ENCODE measurements at regions not wholly inside any gene's neighbourhood (a gene's known extent, or its start where the extent isn't known, plus 50 kb on each side); places are given as distances from the start of the nearest gene placed in this dataset.
"Not testable (repeated sequence)": the region's sequence is repeated elsewhere in the genome, so short reads cannot be mapped to it uniquely, and the experiment has no call there.

DNA sequence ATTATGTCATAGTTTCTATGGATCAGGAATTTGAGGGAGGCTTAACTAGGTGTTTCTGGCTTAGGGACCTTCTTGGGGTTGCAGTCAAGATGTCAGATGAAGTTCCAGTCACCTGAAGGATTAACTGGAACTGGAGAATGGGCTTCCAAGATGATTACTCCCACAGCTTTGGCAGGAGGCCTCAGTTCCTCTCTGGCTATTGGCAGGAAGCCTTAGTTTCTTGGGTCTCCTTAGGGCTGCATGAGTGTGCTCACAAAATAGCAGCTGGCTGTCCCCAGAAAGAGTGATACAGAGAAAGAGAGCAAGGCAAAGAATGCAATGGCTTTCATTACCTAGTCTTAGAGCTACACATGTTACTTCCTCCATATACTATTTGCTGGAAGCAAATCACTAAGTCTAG, 138.1 kb upstream of the TLE4 start:
- H3K27ac ChIP-seq = no peak overlapping the region
- no peak overlapping the region for H3K4me3 ChIP-seq
- no peaks in the 10 kb centered on the region for H3K79me2 ChIP-seq (ENCODE audit: insufficient read depth)
- DNase-seq = peak; percentile 13
- in situ Hi-C loops (cut with MboI) = no loop called here
- no peak overlapping the region for H2AFZ ChIP-seq
- H3K9ac ChIP-seq = no peak overlapping the region
- no peaks in the 10 kb centered on the region for H3K36me3 ChIP-seq (ENCODE audit: low read depth)
- TF ChIP-seq EZH2phosphoT487 (IDR thresholded peaks at IDR 0.05; ENCODE audit: insufficient read depth, low read depth) = no peak
- no peak for TF ChIP-seq EZH2 (IDR thresholded peaks at IDR 0.05; ENCODE audit: insufficient read depth, poor library complexity, severe bottlenecking)
- H3K4me2 ChIP-seq (ENCODE audit: unreplicated experiment) = no peak overlapping the region
- no peaks in the 10 kb centered on the region for H3K4me1 ChIP-seq (ENCODE audit: insufficient read depth)
- H3K27me3 ChIP-seq (replicated peaks; ENCODE audit: insufficient read depth) = peaks cover 8% of the 10 kb centered on the region
- no peaks in the 10 kb centered on the region for H4K20me1 ChIP-seq (ENCODE audit: insufficient read depth)
- no peaks in the 10 kb centered on the region for H3F3A ChIP-seq (ENCODE audit: insufficient read depth)
- H3K9me2 ChIP-seq (ENCODE audit: insufficient read depth) = no peaks in the 10 kb centered on the region
- no peaks in the 10 kb centered on the region for H3K9me3 ChIP-seq (ENCODE audit: low read depth)

DNA sequence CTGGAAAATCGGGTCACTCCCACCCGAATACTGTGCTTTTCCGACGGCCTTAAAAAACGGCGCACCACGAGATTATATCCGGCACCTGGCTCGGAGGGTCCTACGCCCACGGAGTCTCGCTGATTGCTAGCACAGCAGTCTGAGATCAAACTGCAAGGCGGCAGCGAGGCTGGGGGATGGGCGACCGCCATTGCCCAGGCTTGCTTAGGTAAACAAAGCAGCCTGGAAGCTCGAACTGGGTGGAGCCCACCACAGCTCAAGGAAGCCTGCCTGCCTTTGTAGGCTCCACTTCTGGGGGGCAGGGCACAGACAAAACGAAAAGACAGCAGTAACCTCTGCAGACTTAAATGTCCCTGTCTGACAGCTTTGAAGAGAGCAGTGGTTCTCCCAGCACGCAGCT, 132.5 kb upstream of the TLE4 start:
- H3F3A ChIP-seq (ENCODE audit: insufficient read depth); H3K27ac ChIP-seq; H3K79me2 ChIP-seq (ENCODE audit: insufficient read depth); H3K4me1 ChIP-seq (ENCODE audit: insufficient read depth); H3K4me3 ChIP-seq; H2AFZ ChIP-seq; H3K9me3 ChIP-seq (ENCODE audit: low read depth); H3K27me3 ChIP-seq (replicated peaks; ENCODE audit: insufficient read depth); in situ Hi-C loops (cut with MboI); H3K9me2 ChIP-seq (ENCODE audit: insufficient read depth); H3K36me3 ChIP-seq (ENCODE audit: low read depth); H3K9ac ChIP-seq; H3K4me2 ChIP-seq (ENCODE audit: unreplicated experiment); DNase-seq; H4K20me1 ChIP-seq (ENCODE audit: insufficient read depth): not testable (repeated sequence)
- WGBS, 2 experiments (ENCODE audit: low coverage in 1 of 2, low lambda C conversion rate in 2 of 2, missing lambda C conversion rate in 2 of 2) = 10 to 26% methylated on average over 13 to 19 of the region's 19 CpGs

DNA sequence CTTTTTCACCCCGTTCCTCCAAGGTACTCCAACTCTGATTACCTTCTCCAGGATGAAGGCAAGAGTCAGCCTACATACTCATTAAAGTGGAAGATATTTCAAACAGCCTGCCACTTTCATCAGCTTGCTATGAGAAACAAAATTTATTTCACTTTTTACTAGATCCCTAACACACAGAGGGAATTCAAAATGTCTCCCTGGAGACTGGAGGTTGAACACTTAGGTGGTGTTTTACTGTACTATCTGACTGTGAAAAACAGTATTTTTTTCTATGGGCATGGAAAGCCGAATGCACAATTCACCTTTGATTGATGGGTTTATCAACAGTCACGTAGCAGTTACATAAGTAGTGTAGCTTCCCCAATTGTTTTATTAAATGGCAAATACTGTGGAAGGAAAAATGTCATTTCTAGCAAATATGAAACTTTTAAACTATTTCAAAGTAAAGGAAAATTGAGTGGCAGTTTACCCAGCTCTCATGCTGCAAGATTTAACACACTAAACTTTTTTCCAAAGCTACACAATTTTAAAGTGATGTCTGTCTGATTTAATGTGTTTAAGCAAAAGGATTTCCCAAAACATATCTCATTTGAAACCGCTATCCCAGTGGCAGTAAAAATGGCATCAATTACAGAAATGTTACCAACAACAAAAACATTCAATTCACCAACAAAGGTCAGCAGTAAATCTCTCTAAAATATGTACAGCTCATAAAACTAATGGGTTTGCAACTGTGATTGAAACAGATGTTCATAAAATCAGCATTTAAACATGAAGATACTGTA, 125.0 kb upstream of the TLE4 start:
- DNase-seq = no peak
- Histone ChIP-seq H4K20me1 (ENCODE audit: insufficient read depth) (no peaks in the 10 kb centered on the region), H3K9me3 (ENCODE audit: low read depth) (no peaks in the 10 kb centered on the region), H3K36me3 (ENCODE audit: low read depth) (no peaks in the 10 kb centered on the region), H3K4me3 (no peak overlapping the region), H3K79me2 (ENCODE audit: insufficient read depth) (no peaks in the 10 kb centered on the region), H3K27ac (no peak overlapping the region), H3K27me3 (replicated peaks; ENCODE audit: insufficient read depth) (0 out of 2 replicates have a peak, but pooled peaks cover 3% of the 10 kb centered on the region), H3K9ac (no peak overlapping the region), H3K4me1 (ENCODE audit: insufficient read depth) (no peaks in the 10 kb centered on the region), H3F3A (ENCODE audit: insufficient read depth) (no peaks in the 10 kb centered on the region), H3K4me2 (ENCODE audit: unreplicated experiment) (no peak overlapping the region), H3K9me2 (ENCODE audit: insufficient read depth) (0 out of 2 replicates have a peak, but pooled peaks cover 3% of the 10 kb centered on the region), H2AFZ (no peak overlapping the region)
- 7% methylated on average over 4 of the region's 4 CpGs for WGBS, 2 experiments (ENCODE audit: low coverage in 1 of 2, low lambda C conversion rate in 2 of 2, missing lambda C conversion rate in 2 of 2)
- in situ Hi-C loops (cut with MboI) = no loop called here
- TF ChIP-seq EZH2phosphoT487 (IDR thresholded peaks at IDR 0.05; ENCODE audit: insufficient read depth, low read depth) (no peak), EZH2 (IDR thresholded peaks at IDR 0.05; ENCODE audit: insufficient read depth, poor library complexity, severe bottlenecking) (no peak)

DNA sequence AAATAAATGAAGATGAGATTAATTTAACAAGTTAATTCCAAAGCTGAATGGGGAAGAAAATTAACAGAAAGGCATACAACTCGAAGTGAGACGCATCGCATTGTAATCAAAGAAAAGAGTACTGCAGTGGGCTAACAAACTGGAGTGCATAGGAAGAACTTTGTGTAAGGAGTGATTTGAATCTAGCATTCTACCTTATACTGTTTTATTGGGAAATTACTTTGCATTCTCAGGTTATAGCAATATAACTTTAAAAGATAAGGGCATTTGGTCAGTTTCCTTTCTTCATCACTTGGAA, 124.5 kb upstream of the TLE4 start:
- H3F3A ChIP-seq (ENCODE audit: insufficient read depth) = no peaks in the 10 kb centered on the region
- no peak overlapping the region for H3K4me2 ChIP-seq (ENCODE audit: unreplicated experiment)
- H3K9me3 ChIP-seq (ENCODE audit: low read depth) = no peaks in the 10 kb centered on the region
- TF ChIP-seq EZH2 (IDR thresholded peaks at IDR 0.05; ENCODE audit: insufficient read depth, poor library complexity, severe bottlenecking) = no peak
- no peak for TF ChIP-seq EZH2phosphoT487 (IDR thresholded peaks at IDR 0.05; ENCODE audit: insufficient read depth, low read depth)
- H3K79me2 ChIP-seq (ENCODE audit: insufficient read depth) = no peaks in the 10 kb centered on the region
- in situ Hi-C loops (cut with MboI) = no loop called here
- no peak for DNase-seq
- no peaks in the 10 kb centered on the region for H3K4me1 ChIP-seq (ENCODE audit: insufficient read depth)
- no peak overlapping the region for H3K4me3 ChIP-seq
- H4K20me1 ChIP-seq (ENCODE audit: insufficient read depth) = no peaks in the 10 kb centered on the region
- no peaks in the 10 kb centered on the region for H3K36me3 ChIP-seq (ENCODE audit: low read depth)
- no peak overlapping the region for H3K9ac ChIP-seq
- peaks cover 3% of the 10 kb centered on the region; the same call in 1 of the 2 replicates for H3K9me2 ChIP-seq (ENCODE audit: insufficient read depth)
- H3K27me3 ChIP-seq (replicated peaks; ENCODE audit: insufficient read depth) = 0 out of 2 replicates have a peak, but pooled peaks cover 3% of the 10 kb centered on the region
- WGBS, 2 experiments (ENCODE audit: low coverage in 1 of 2, low lambda C conversion rate in 2 of 2, missing lambda C conversion rate in 2 of 2) = 31 to 48% methylated on average over 3 of the region's 3 CpGs
- no peak overlapping the region for H3K27ac ChIP-seq
- no peak overlapping the region for H2AFZ ChIP-seq

DNA sequence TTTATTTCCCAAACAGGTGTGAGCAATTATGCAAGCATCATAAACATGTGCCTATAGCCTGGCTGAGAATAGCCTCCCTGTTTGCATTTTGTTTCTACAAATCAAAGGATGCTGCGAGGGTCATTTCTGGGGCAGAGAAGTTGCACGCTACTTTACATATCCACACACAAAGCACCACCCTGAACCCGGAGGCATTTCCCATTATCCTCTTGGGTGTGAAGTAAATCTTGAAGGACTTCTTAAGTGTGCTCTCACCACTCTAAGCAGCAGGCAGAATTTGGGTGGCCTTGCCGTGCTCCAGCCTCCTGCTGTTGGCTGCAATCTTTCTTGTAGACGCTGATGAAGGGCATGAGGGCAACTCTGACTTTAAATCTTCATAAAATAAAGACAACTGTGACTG, 124.0 kb upstream of the TLE4 start:
- Histone ChIP-seq H3F3A (ENCODE audit: insufficient read depth) (no peaks in the 10 kb centered on the region), H2AFZ (no peak overlapping the region), H3K27ac (no peak overlapping the region), H3K4me1 (ENCODE audit: insufficient read depth) (no peaks in the 10 kb centered on the region), H3K9ac (no peak overlapping the region), H3K9me2 (ENCODE audit: insufficient read depth) (peaks cover 3% of the 10 kb centered on the region; the same call in 1 of the 2 replicates), H3K27me3 (replicated peaks; ENCODE audit: insufficient read depth) (0 out of 2 replicates have a peak, but pooled peaks cover 3% of the 10 kb centered on the region), H4K20me1 (ENCODE audit: insufficient read depth) (no peaks in the 10 kb centered on the region), H3K79me2 (ENCODE audit: insufficient read depth) (no peaks in the 10 kb centered on the region), H3K4me2 (ENCODE audit: unreplicated experiment) (no peak overlapping the region), H3K36me3 (ENCODE audit: low read depth) (no peaks in the 10 kb centered on the region), H3K4me3 (no peak overlapping the region), H3K9me3 (ENCODE audit: low read depth) (no peaks in the 10 kb centered on the region)
- in situ Hi-C loops (cut with MboI) = no loop called here
- 40 to 50% methylated on average over 5 of the region's 5 CpGs for WGBS, 2 experiments (ENCODE audit: low coverage in 1 of 2, low lambda C conversion rate in 2 of 2, missing lambda C conversion rate in 2 of 2)
- no peak for DNase-seq
- TF ChIP-seq EZH2phosphoT487 (IDR thresholded peaks at IDR 0.05; ENCODE audit: insufficient read depth, low read depth) (no peak), EZH2 (IDR thresholded peaks at IDR 0.05; ENCODE audit: insufficient read depth, poor library complexity, severe bottlenecking) (no peak)

All from GM23248 (cell line).